Stimulated activated naive CD8-positive, alpha-beta T cell treated with anti-CD3 and anti-CD28 coated beads, Interleukin-15, Interleukin-2, amounts not matched to agents 100 ng/mL and 50 ng/mL, for 24 hours (primary cell): ENCODE measurements at regions not wholly inside any gene's neighbourhood (a gene's known extent, or its start where the extent isn't known, plus 50 kb on each side); places are given as distances from the start of the nearest gene placed in this dataset.
"Not testable (repeated sequence)": the region's sequence is repeated elsewhere in the genome, so short reads cannot be mapped to it uniquely, and the experiment has no call there.

ENCODE experiments used
- H3K27ac Mint-ChIP-seq: one replicate; pipeline ENCODE4 v1.8.0; 2021; ENCODE audit warnings: mild to moderate bottlenecking, mixed read lengths
- H3K27me3 Mint-ChIP-seq: one replicate; pipeline ENCODE4 v1.8.0; 2021; ENCODE audit warnings: mixed read lengths
- H3K36me3 Mint-ChIP-seq: one replicate; pipeline ENCODE4 v1.8.0; 2021; ENCODE audit warnings: low read depth, mixed read lengths
- H3K4me1 Mint-ChIP-seq: one replicate; pipeline ENCODE4 v1.8.0; 2021; ENCODE audit warnings: low read depth, mixed read lengths
- H3K4me3 Mint-ChIP-seq: one replicate; pipeline ENCODE4 v1.8.0; 2021; ENCODE audit warnings: mild to moderate bottlenecking, mixed read lengths
- H3K9me3 Mint-ChIP-seq: one replicate; pipeline ENCODE4 v1.8.0; 2021; ENCODE audit warnings: mixed read lengths

DNA sequence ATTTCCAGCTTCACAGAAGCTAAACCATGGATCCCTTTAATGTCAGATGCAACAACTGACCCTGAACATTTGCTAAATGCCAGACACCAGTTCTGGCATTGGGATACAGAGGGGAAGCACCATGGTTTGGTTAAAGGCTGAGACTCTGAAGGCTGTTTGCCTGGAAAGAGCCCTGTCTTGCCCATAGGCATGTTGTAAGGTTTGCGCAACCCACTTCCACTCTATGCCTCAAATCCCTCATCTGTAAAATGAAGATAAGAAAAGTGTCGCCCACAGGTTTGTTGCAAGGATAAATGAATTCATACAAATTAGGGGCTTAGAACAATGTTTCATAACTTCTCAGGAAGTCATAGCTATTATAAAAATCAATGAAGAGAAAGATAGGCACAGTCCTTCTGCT, 380.9 kb upstream of the GYPC start:
- Mint-ChIP-seq H3K27ac (no peak overlapping the region), H3K4me3 (no peak overlapping the region), H3K36me3 (no peaks in the 10 kb centered on the region), H3K4me1 (no peaks in the 10 kb centered on the region), H3K9me3 (no peaks in the 10 kb centered on the region), H3K27me3 (peaks cover 7% of the 10 kb centered on the region)

GRCh38 chr2:126276268-126276667, 379.7 kb upstream of the GYPC start:
- not testable (repeated sequence) for H3K27me3 Mint-ChIP-seq, H3K27ac Mint-ChIP-seq, H3K4me1 Mint-ChIP-seq, H3K36me3 Mint-ChIP-seq, H3K9me3 Mint-ChIP-seq, H3K4me3 Mint-ChIP-seq

DNA sequence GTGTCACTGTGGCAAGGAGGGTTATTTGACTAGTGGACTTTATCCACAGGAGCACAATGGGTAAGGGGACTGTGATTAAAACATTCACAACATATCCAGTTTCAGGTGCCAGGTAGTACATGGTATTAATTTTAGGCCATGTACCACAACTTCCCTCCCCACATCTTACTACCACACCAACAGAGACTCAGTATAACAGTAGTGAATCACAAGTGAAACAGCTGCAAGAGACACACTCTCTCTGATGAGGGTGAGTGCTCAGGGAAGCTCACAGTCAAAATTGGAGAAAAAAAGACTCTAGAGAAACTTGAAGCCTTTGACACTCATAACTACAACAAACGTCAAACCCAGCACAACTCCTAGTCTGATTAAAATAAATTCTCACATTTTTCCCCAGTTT, 367.6 kb upstream of the GYPC start:
- no peaks in the 10 kb centered on the region for H3K9me3 Mint-ChIP-seq
- H3K27ac Mint-ChIP-seq = no peak overlapping the region

DNA sequence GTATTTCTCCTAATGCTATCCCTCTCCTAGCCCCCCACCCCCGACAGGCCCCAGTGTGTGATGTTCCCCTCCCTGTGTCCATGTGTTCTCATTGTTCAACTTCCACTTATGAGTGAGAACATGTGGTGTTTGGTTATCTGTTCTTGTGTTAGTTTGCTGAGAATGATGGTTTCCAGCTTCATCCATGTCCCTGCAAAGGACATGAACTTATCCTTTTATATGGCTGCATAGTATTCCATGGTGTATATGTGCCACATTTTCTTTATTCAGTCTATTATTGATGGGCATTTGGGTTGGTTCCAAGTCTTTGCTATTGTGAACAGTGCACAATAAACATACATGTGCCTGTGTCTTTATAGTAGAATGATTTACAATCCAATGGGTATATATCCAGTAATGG, 362.0 kb upstream of the GYPC start:
- not testable (repeated sequence) for H3K4me1 Mint-ChIP-seq, H3K27ac Mint-ChIP-seq, H3K4me3 Mint-ChIP-seq, H3K9me3 Mint-ChIP-seq, H3K27me3 Mint-ChIP-seq, H3K36me3 Mint-ChIP-seq

More for the DNA sequence above, 367.6 kb upstream of the GYPC start:
- H3K4me3 Mint-ChIP-seq = no peak overlapping the region
- no peaks in the 10 kb centered on the region for H3K36me3 Mint-ChIP-seq
- no peaks in the 10 kb centered on the region for H3K4me1 Mint-ChIP-seq
- H3K27me3 Mint-ChIP-seq = peaks cover 10% of the 10 kb centered on the region

DNA sequence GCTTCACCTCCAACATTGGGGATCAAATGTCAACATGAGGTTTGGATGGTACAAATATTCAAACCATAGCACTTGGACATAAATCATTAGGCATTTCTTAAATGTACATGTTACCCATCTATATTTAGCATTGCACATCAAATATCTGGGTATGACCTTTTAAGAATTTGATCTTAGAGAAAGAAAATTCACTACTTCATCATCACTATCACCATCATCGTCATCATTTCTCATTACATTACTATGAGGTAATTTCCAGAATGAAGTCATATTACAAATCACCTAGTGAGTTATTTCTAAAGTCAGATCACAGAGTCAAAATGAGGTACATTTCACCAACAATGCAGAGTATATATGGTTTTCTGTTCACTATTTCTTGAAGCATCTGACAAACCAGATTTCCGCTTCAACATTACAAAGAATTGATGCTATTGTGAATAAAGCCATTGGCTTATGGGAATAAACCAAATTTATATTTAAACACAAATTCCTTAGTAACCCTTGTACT, 356.4 kb upstream of the GYPC start:
- H3K27me3 Mint-ChIP-seq = no peaks in the 10 kb centered on the region
- H3K4me1 Mint-ChIP-seq = peaks cover 14% of the 10 kb centered on the region
- H3K4me3 Mint-ChIP-seq = no peak overlapping the region
- no peaks in the 10 kb centered on the region for H3K36me3 Mint-ChIP-seq
- no peak overlapping the region for H3K27ac Mint-ChIP-seq
- H3K9me3 Mint-ChIP-seq = no peaks in the 10 kb centered on the region

GRCh38 chr2:126300348-126300747, 355.6 kb upstream of the GYPC start:
- H3K27ac Mint-ChIP-seq = peak overlapping the region; percentile 30

DNA sequence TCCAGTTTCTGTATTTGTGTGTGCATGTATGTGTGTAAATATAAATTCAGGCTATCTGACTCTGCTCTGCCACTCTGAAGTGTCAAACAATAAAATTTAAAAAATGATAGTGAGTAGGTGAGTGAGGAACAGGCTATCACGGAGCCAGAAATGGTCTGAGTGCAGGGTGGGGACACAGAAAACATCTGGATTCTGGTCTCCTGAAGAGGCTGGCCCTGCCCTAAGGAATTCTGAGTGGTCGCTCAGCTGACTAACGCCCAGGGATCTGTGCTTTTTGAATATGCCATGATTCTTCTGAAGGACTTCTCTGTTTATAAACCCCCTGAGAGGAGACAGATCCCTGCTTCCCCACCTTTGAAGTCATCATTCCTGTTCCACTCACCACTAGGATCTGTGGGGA, 353.9 kb upstream of the GYPC start:
- Mint-ChIP-seq H3K9me3 (no peaks in the 10 kb centered on the region), H3K36me3 (no peaks in the 10 kb centered on the region), H3K4me1 (peaks cover 14% of the 10 kb centered on the region), H3K27ac (no peak overlapping the region), H3K4me3 (no peak overlapping the region), H3K27me3 (no peaks in the 10 kb centered on the region)

More at GRCh38 chr2:126300348-126300747, 355.6 kb upstream of the GYPC start:
- Mint-ChIP-seq H3K4me1 (peaks cover 14% of the 10 kb centered on the region), H3K27me3 (no peaks in the 10 kb centered on the region), H3K9me3 (no peaks in the 10 kb centered on the region), H3K36me3 (no peaks in the 10 kb centered on the region), H3K4me3 (no peak overlapping the region)

GRCh38 chr2:126303113-126303512, 352.8 kb upstream of the GYPC start:
- H3K4me3 Mint-ChIP-seq = no peak overlapping the region
- H3K27ac Mint-ChIP-seq = no peak overlapping the region
- no peaks in the 10 kb centered on the region for H3K36me3 Mint-ChIP-seq
- no peaks in the 10 kb centered on the region for H3K27me3 Mint-ChIP-seq
- H3K9me3 Mint-ChIP-seq = no peaks in the 10 kb centered on the region
- peaks cover 14% of the 10 kb centered on the region for H3K4me1 Mint-ChIP-seq

DNA sequence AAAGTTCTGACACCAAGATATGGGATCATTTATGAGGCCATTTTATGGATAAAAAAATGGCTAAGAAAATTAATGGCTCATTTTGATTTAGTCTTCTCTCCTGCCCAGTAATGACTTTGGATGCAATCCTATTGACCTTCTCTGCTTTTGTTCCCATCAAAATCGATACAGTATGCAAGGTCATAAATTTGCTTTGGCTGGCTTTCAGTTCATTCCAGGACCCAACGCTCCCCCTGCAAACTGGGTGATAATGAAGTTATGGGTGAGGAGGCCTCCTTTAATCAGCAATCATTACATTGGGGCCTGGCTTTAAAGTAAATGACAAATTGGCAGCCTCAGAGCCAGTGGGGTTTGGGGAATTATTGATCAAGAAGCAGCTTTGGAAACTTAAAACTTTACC, 351.8 kb upstream of the GYPC start:
- Mint-ChIP-seq H3K36me3 (no peaks in the 10 kb centered on the region), H3K9me3 (no peaks in the 10 kb centered on the region), H3K27me3 (no peaks in the 10 kb centered on the region), H3K4me3 (no peak overlapping the region), H3K4me1 (peaks cover 14% of the 10 kb centered on the region), H3K27ac (no peak overlapping the region)

DNA sequence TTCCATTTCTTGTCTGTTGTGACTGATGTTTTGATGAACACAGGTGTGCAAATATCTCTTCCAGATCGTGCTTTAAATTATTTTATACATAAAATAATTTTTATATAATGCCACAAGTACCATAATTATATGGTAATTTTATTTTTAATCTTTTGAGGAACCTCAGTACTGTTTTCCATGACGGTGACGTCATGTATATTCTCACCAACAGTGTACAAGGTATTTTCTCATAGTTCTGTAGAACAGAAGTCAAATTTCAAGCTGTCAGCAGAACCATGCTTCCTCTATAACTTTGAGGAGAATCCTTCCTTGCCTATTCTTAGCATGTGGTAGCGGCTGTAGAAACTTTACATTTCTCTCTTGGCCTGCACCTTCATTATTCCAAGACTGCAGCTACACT, 349.4 kb upstream of the GYPC start:
- Mint-ChIP-seq H3K9me3 (no peaks in the 10 kb centered on the region), H3K4me1 (peaks cover 3% of the 10 kb centered on the region), H3K36me3 (no peaks in the 10 kb centered on the region), H3K27me3 (no peaks in the 10 kb centered on the region), H3K27ac (no peak overlapping the region), H3K4me3 (no peak overlapping the region)

DNA sequence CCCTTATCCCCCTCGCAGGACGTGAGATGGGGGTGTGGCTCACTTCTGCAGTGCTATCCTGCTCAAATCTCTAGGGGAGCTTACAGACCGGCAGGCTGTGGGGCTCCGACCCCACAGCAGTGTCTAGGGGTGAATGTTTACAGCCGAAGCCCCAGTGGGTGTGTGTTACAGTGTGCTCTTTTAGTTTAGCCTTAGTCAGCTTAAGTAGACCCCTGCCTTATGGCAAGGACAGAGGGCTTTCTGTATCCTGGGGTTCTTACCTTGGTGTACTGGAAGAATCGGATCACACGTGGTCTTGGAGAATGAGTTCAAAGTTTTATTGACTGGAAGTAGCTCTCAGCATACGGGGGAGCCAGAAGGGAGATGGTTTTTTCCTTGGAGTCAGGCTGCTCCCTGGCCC, 348.2 kb upstream of the GYPC start:
- H3K4me1 Mint-ChIP-seq = peaks cover 2% of the 10 kb centered on the region
- H3K9me3 Mint-ChIP-seq = no peaks in the 10 kb centered on the region
- no peaks in the 10 kb centered on the region for H3K36me3 Mint-ChIP-seq
- peaks cover under 1% of the 10 kb centered on the region for H3K27me3 Mint-ChIP-seq
- H3K27ac Mint-ChIP-seq = no peak overlapping the region
- H3K4me3 Mint-ChIP-seq = no peak overlapping the region

GRCh38 chr2:126309185-126309584, 346.8 kb upstream of the GYPC start:
- Mint-ChIP-seq H3K27ac (no peak overlapping the region), H3K4me1 (no peaks in the 10 kb centered on the region), H3K36me3 (no peaks in the 10 kb centered on the region), H3K27me3 (peaks cover 3% of the 10 kb centered on the region), H3K9me3 (no peaks in the 10 kb centered on the region), H3K4me3 (no peak overlapping the region)

DNA sequence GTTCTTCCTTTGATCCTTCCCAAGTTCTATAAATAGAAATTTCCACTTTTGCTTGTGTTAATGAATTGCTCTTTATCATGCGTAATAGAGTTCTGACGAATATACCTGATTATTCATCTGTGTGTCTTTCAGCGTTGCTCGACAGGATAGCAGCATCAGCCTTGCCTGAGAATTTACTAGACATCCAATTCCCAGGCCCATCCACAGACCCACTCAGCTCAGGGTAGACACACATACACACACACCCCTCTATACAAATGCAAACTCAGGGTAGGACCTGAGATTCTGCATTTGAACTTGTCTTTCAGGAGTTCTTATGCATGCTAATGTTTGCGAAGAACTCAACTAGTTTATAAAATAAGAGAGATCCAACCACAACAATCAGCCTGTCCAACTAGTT, 343.4 kb upstream of the GYPC start:
- Mint-ChIP-seq H3K36me3 (no peaks in the 10 kb centered on the region), H3K27me3 (peaks cover 7% of the 10 kb centered on the region), H3K4me3 (no peak overlapping the region), H3K4me1 (no peaks in the 10 kb centered on the region), H3K9me3 (no peaks in the 10 kb centered on the region), H3K27ac (no peak overlapping the region)

GRCh38 chr2:126315828-126316227, 340.1 kb upstream of the GYPC start:
- Mint-ChIP-seq H3K36me3 (no peaks in the 10 kb centered on the region), H3K27me3 (peaks cover 7% of the 10 kb centered on the region), H3K4me1 (no peaks in the 10 kb centered on the region), H3K4me3 (no peak overlapping the region), H3K27ac (no peak overlapping the region), H3K9me3 (no peaks in the 10 kb centered on the region)

GRCh38 chr2:126317790-126318431, 338.0 kb upstream of the GYPC start:
- no peaks in the 10 kb centered on the region for H3K9me3 Mint-ChIP-seq
- H3K36me3 Mint-ChIP-seq = no peaks in the 10 kb centered on the region
- peaks cover 5% of the 10 kb centered on the region for H3K27me3 Mint-ChIP-seq
- peaks cover 4% of the 10 kb centered on the region for H3K4me1 Mint-ChIP-seq
- no peak overlapping the region for H3K4me3 Mint-ChIP-seq
- H3K27ac Mint-ChIP-seq = no peak overlapping the region

DNA sequence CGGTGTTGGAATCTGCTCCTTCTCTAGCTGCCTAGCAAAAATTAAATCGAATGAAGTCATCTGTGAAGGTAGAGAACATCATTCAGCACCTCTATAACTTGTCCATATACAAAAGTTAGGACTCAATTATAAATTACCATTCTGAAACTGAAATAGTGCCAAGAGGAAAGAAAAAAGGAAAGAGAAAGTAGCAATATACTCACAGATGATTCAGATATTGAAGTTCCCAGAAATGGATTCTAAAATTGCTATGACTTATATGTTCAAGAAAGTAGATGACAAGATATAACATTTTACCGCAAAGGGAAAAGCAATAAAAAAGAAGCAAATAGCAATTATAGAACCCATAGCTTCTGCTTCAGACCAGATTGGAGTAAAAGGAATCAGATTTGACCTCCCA, 333.6 kb upstream of the GYPC start:
- H3K27me3 Mint-ChIP-seq = no peaks in the 10 kb centered on the region
- H3K36me3 Mint-ChIP-seq = no peaks in the 10 kb centered on the region
- no peak overlapping the region for H3K27ac Mint-ChIP-seq
- H3K4me1 Mint-ChIP-seq = peaks cover 4% of the 10 kb centered on the region
- H3K4me3 Mint-ChIP-seq = no peak overlapping the region
- no peaks in the 10 kb centered on the region for H3K9me3 Mint-ChIP-seq
